ENCODE measurements at regions not wholly inside any gene's neighbourhood (a gene's known extent, or its start where the extent isn't known, plus 50 kb on each side); places are given as distances from the start of the nearest gene placed in this dataset.

- intact Hi-C loops (cut with DNase I; ENCODE audit: low total_unique reads) = no loop called here
- no peak for TF ChIP-seq POLR2AphosphoS5 (IDR thresholded peaks at IDR 0.05)
- TF ChIP-seq POLR2A (IDR thresholded peaks at IDR 0.05) = no peak
- no peak for TF ChIP-seq CTCF (IDR thresholded peaks at IDR 0.05)
- no peak for TF ChIP-seq EP300 (IDR thresholded peaks at IDR 0.05; ENCODE audit: low read depth)
- Histone ChIP-seq H3K9me3 (no peaks in the 10 kb centered on the region), H3K27me3 (no peaks in the 10 kb centered on the region), H3K36me3 (no peaks in the 10 kb centered on the region), H3K4me3 (no peak overlapping the region), H3K4me1 (no peaks in the 10 kb centered on the region), H3K27ac (no peak overlapping the region)
- no peak for DNase-seq
- WGBS, 2 donors (ENCODE audit: low coverage in 1 of 2) = 55 to 82% methylated on average over 1 of the region's 1 CpG
- in situ Hi-C loops (cut with MboI; ENCODE audit: low pct_ligation_motif_present in 1 of 4, low pct_unique_long_range_greater_than_20kb in 1 of 4, low sequenced_read_pairs in 3 of 4) = no loop called here
Measured at GRCh38 chr12:72197790-72198189, 74.4 kb upstream of the TRHDE start.

GRCh38 chr12:72201457-72201856, 70.7 kb upstream of the TRHDE start:
- no peak for DNase-seq
- no peaks in the 10 kb centered on the region for H3K27me3 ChIP-seq
- H3K9me3 ChIP-seq = no peaks in the 10 kb centered on the region
- WGBS, 2 donors (ENCODE audit: low coverage in 1 of 2) = 87 to 90% methylated on average over 1 of the region's 1 CpG
- no peak for TF ChIP-seq POLR2AphosphoS5 (IDR thresholded peaks at IDR 0.05)
- no peak for TF ChIP-seq EP300 (IDR thresholded peaks at IDR 0.05; ENCODE audit: low read depth)
- no peak for TF ChIP-seq CTCF (IDR thresholded peaks at IDR 0.05)
- no peak for TF ChIP-seq POLR2A (IDR thresholded peaks at IDR 0.05)
- no peaks in the 10 kb centered on the region for H3K36me3 ChIP-seq
- in situ Hi-C loops (cut with MboI; ENCODE audit: low pct_ligation_motif_present in 1 of 4, low pct_unique_long_range_greater_than_20kb in 1 of 4, low sequenced_read_pairs in 3 of 4) (no loop called here), intact Hi-C loops (cut with DNase I; ENCODE audit: low total_unique reads) (no loop called here)
- H3K4me1 ChIP-seq = no peaks in the 10 kb centered on the region
- H3K27ac ChIP-seq = no peak overlapping the region
- no peak overlapping the region for H3K4me3 ChIP-seq

- no peak for TF ChIP-seq CTCF (IDR thresholded peaks at IDR 0.05)
- TF ChIP-seq POLR2A (IDR thresholded peaks at IDR 0.05) = no peak
- TF ChIP-seq POLR2AphosphoS5 (IDR thresholded peaks at IDR 0.05) = no peak
- no peak for TF ChIP-seq EP300 (IDR thresholded peaks at IDR 0.05; ENCODE audit: low read depth)
- no peak overlapping the region for H3K4me3 ChIP-seq
- DNase-seq = no peak
- no peaks in the 10 kb centered on the region for H3K36me3 ChIP-seq
- no peaks in the 10 kb centered on the region for H3K9me3 ChIP-seq
- WGBS, 2 donors (ENCODE audit: low coverage in 1 of 2) = 73 to 76% methylated on average over 5 of the region's 5 CpGs
- H3K27me3 ChIP-seq = no peaks in the 10 kb centered on the region
- intact Hi-C loops (cut with DNase I; ENCODE audit: low total_unique reads) = no loop called here
- no peaks in the 10 kb centered on the region for H3K4me1 ChIP-seq
- H3K27ac ChIP-seq = no peak overlapping the region
- in situ Hi-C loops (cut with MboI; ENCODE audit: low pct_ligation_motif_present in 1 of 4, low pct_unique_long_range_greater_than_20kb in 1 of 4, low sequenced_read_pairs in 3 of 4) = no loop called here
Measured at GRCh38 chr12:72203764-72204335, 68.3 kb upstream of the TRHDE start.

- Histone ChIP-seq H3K4me3 (no peak overlapping the region), H3K36me3 (no peaks in the 10 kb centered on the region), H3K27ac (no peak overlapping the region), H3K9me3 (no peaks in the 10 kb centered on the region), H3K27me3 (no peaks in the 10 kb centered on the region), H3K4me1 (no peaks in the 10 kb centered on the region)
- DNase-seq = no peak
- in situ Hi-C loops (cut with MboI; ENCODE audit: low pct_ligation_motif_present in 1 of 4, low pct_unique_long_range_greater_than_20kb in 1 of 4, low sequenced_read_pairs in 3 of 4) (no loop called here), intact Hi-C loops (cut with DNase I; ENCODE audit: low total_unique reads) (no loop called here)
- TF ChIP-seq POLR2AphosphoS5 (IDR thresholded peaks at IDR 0.05) (no peak), CTCF (IDR thresholded peaks at IDR 0.05) (no peak), EP300 (IDR thresholded peaks at IDR 0.05; ENCODE audit: low read depth) (no peak)
Measured at GRCh38 chr12:72207079-72207478, 65.1 kb upstream of the TRHDE start.
